Caco-2 (cell line): ENCODE measurements at regions not wholly inside any gene's neighbourhood (a gene's known extent, or its start where the extent isn't known, plus 50 kb on each side); places are given as distances from the start of the nearest gene placed in this dataset.

ENCODE experiments used
- BruUV-seq: library from RNA; stranded (reverse); fragments of 400-500 nt; replicated peaks from 2 replicates; lab custom pipeline; 2021; lab: Mats Ljungman, UMichigan
- CTCF ChIA-PET: fragments of 300-600 bp; sonication (Branson Sonifier 250); formaldehyde crosslinking; loops from one replicate; lab custom pipeline; 2022; ENCODE audit warnings: antibody characterized with exemption; lab: Charles Lee
- POLR2A ChIA-PET: fragments of 300-600 bp; sonication (Branson Sonifier 250); formaldehyde crosslinking; loops from one replicate; lab custom pipeline; 2022; ENCODE audit warnings: antibody characterized with exemption; lab: Charles Lee
- DNase-seq, 2 experiments: peaks; one replicate each; pipeline versions ENCODE4 v3.0.0 to v3.0.0-alpha.2; 2020 to 2022
- H3K27me3 ChIP-seq: replicated peaks from 2 replicates; pipeline ENCODE4 v1.6.0; 2011; ENCODE audit warnings: low read length; ENCODE audit not compliant: control insufficient read depth, insufficient read depth
- H3K36me3 ChIP-seq: 2 replicates; pipeline ENCODE4 v1.5.1; 2011; ENCODE audit warnings: low read length; ENCODE audit not compliant: control insufficient read depth, insufficient read depth
- H3K4me1 ChIP-seq: fragments of 250-450 bp; sonication (Bioruptor Pico); 2 replicates; pipeline ENCODE4 v1.5.1; 2020; ENCODE audit warnings: mild to moderate bottlenecking
- H3K4me3 ChIP-seq: 2 replicates; pipeline ENCODE4 v1.5.1; 2011; ENCODE audit warnings: low read depth, mild to moderate bottlenecking, control low read depth, low read length
- H3K9me3 ChIP-seq: fragments of 250-450 bp; sonication (Bioruptor Pico); 2 replicates; pipeline ENCODE4 v1.5.1; 2020; ENCODE audit warnings: mild to moderate bottlenecking, moderate library complexity
- H3K27ac Mint-ChIP-seq: one replicate; pipeline ENCODE4 v1.8.0; 2022; ENCODE audit warnings: mixed read lengths; ENCODE audit not compliant: unreplicated experiment
- H3K27me3 Mint-ChIP-seq: one replicate; pipeline ENCODE4 v1.8.0; 2022; ENCODE audit warnings: mixed read lengths; ENCODE audit not compliant: insufficient read depth, unreplicated experiment
- H3K36me3 Mint-ChIP-seq: one replicate; pipeline ENCODE4 v1.8.0; 2022; ENCODE audit warnings: mild to moderate bottlenecking, mixed read lengths; ENCODE audit not compliant: insufficient read depth, unreplicated experiment
- H3K4me1 Mint-ChIP-seq: one replicate; pipeline ENCODE4 v1.8.0; 2022; ENCODE audit warnings: low read depth, mixed read lengths; ENCODE audit not compliant: unreplicated experiment
- H3K4me3 Mint-ChIP-seq: one replicate; pipeline ENCODE4 v1.8.0; 2022; ENCODE audit warnings: mild to moderate bottlenecking, moderate library complexity, mixed read lengths; ENCODE audit not compliant: unreplicated experiment
- H3K9me3 Mint-ChIP-seq: one replicate; pipeline ENCODE4 v1.8.0; 2022; ENCODE audit warnings: mixed read lengths; ENCODE audit not compliant: unreplicated experiment
- intact Hi-C: fragments of 100-400 bp; cut with micrococcal nuclease; formaldehyde crosslinking; loops from one replicate; pipeline ENCODE4 v1.10.0; 2022; ENCODE audit not compliant: unreplicated experiment
- TF ChIP-seq, protein P1 (sequence below), 2 experiments: fragments of 200-600 bp in 1 of 2; IDR thresholded peaks; 1 replicate in 1 of 2; 2 replicates in 1 of 2; pipeline versions ENCODE4 v1.5.1 to v1.8.0; 2011 to 2022; ENCODE audit warnings: antibody characterized with exemption in 1 of 2, control low read depth in 1 of 2, inconsistent platforms in 1 of 2, low read depth in 1 of 2, low read length in 1 of 2, mild to moderate bottlenecking in 1 of 2, moderate library complexity in 1 of 2; ENCODE audit not compliant: insufficient read depth in 1 of 2, severe bottlenecking in 1 of 2, unreplicated experiment in 1 of 2

DNA sequence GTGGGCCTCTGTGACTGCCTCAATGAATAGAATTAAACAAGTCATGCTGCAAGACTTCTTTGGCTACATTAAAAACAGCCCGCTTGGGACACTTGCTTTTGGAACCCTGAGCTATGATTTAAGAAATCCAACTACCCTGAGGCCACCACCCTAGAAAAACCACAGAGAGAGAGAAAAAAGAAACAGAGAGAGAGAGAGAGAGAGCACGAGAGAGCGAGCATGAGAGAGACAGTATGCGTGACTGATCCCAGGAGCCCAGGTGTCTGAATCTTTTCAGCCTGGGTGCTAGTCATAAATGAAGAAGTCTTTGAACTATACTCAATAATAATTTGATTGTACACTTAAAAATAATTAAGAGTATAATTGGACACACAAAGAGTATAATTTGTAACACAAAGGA is 123.1 kb upstream of the FREM1 start:
- ChIA-PET POLR2A (no interaction called here), CTCF (no interaction called here)
- Mint-ChIP-seq H3K36me3 (no peaks in the 10 kb centered on the region), H3K4me3 (no peak overlapping the region), H3K9me3 (peaks cover 4% of the 10 kb centered on the region), H3K27ac (no peak overlapping the region), H3K4me1 (no peaks in the 10 kb centered on the region), H3K27me3 (no peaks in the 10 kb centered on the region)
- intact Hi-C loops, result no loop called here
- no peaks in the 10 kb centered on the region for H3K27me3 ChIP-seq
- no peak overlapping the region for H3K4me3 ChIP-seq
- H3K9me3 ChIP-seq, result no peaks in the 10 kb centered on the region
- DNase-seq, result no peak
- TF ChIP-seq, protein P1, sequence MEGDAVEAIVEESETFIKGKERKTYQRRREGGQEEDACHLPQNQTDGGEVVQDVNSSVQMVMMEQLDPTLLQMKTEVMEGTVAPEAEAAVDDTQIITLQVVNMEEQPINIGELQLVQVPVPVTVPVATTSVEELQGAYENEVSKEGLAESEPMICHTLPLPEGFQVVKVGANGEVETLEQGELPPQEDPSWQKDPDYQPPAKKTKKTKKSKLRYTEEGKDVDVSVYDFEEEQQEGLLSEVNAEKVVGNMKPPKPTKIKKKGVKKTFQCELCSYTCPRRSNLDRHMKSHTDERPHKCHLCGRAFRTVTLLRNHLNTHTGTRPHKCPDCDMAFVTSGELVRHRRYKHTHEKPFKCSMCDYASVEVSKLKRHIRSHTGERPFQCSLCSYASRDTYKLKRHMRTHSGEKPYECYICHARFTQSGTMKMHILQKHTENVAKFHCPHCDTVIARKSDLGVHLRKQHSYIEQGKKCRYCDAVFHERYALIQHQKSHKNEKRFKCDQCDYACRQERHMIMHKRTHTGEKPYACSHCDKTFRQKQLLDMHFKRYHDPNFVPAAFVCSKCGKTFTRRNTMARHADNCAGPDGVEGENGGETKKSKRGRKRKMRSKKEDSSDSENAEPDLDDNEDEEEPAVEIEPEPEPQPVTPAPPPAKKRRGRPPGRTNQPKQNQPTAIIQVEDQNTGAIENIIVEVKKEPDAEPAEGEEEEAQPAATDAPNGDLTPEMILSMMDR (IDR thresholded peaks at IDR 0.05; ENCODE audit: insufficient read depth in 1 of 2, low read depth in 1 of 2, low read length in 1 of 2, severe bottlenecking in 1 of 2, unreplicated experiment in 1 of 2), result no peak
- no peaks in the 10 kb centered on the region for H3K4me1 ChIP-seq
- H3K36me3 ChIP-seq, result no peaks in the 10 kb centered on the region
- BruUV-seq, result no TSS peak

DNA sequence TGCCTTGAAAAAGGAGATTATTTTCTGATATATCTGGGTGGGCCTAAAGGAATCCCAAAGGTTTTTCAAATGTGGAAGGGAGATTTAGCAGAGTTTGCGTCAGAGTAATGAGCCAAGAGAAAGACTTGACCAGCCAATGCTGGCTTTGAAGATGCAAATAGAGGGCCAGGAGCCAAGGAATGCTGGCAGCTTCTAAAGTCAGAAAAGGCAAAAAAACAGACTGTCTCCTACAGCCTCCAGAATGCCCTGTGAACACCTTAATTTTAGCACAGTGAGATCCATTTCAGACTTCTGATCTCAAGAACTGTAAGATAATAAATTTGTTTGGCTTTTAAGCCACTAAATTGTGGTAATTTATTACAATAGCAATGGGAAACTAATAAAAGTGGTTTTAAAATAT is 122.6 kb upstream of the FREM1 start:
- no peaks in the 10 kb centered on the region for H3K36me3 ChIP-seq
- DNase-seq, result no peak
- no peak overlapping the region for H3K27ac Mint-ChIP-seq
- TF ChIP-seq, protein P1 (IDR thresholded peaks at IDR 0.05; ENCODE audit: insufficient read depth in 1 of 2, low read depth in 1 of 2, low read length in 1 of 2, severe bottlenecking in 1 of 2, unreplicated experiment in 1 of 2), result no peak
- no peak overlapping the region for H3K4me3 Mint-ChIP-seq
- no peak overlapping the region for H3K4me3 ChIP-seq
- H3K27me3 Mint-ChIP-seq, result peaks cover 3% of the 10 kb centered on the region
- POLR2A ChIA-PET, result no interaction called here
- no peaks in the 10 kb centered on the region for H3K9me3 ChIP-seq
- no peaks in the 10 kb centered on the region for H3K4me1 ChIP-seq
- H3K4me1 Mint-ChIP-seq, result no peaks in the 10 kb centered on the region
- no peaks in the 10 kb centered on the region for H3K27me3 ChIP-seq
- intact Hi-C loops, result no loop called here
- H3K36me3 Mint-ChIP-seq, result no peaks in the 10 kb centered on the region
- no TSS peak for BruUV-seq
- H3K9me3 Mint-ChIP-seq, result peaks cover 8% of the 10 kb centered on the region
- CTCF ChIA-PET, result no interaction called here

DNA sequence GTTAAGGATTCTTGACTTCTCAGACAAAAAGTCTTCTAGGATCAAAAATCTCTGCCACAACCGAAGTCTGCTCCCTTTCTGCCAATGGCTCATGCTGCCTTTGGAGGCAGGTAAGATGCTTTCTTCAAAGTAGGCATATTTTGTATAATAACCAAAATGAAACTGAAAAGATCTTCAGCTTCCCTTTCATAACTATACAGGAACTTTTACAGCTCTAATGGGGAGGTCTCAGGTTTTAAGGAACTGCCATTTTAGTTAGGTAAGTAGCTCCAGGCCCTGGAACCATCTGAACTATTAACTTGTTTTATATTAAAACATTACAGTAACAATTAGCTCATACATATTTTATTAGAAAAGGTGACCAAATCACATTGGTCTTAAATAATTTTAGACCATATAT is 110.9 kb upstream of the FREM1 start:
- Histone ChIP-seq H3K36me3 (no peaks in the 10 kb centered on the region), H3K4me3 (no peak overlapping the region), H3K4me1 (peaks cover 4% of the 10 kb centered on the region; the same call in 1 of the 2 replicates), H3K9me3 (no peaks in the 10 kb centered on the region), H3K27me3 (no peaks in the 10 kb centered on the region)
- intact Hi-C loops, result no loop called here
- no peaks in the 10 kb centered on the region for H3K4me1 Mint-ChIP-seq
- ChIA-PET CTCF (no interaction called here), POLR2A (no interaction called here)
- no peak overlapping the region for H3K4me3 Mint-ChIP-seq
- DNase-seq, result no peak
- no peaks in the 10 kb centered on the region for H3K36me3 Mint-ChIP-seq
- H3K27ac Mint-ChIP-seq, result no peak overlapping the region
- BruUV-seq, result no TSS peak
- H3K27me3 Mint-ChIP-seq, result peaks cover 3% of the 10 kb centered on the region
- H3K9me3 Mint-ChIP-seq, result no peaks in the 10 kb centered on the region
- TF ChIP-seq, protein P1 (IDR thresholded peaks at IDR 0.05; ENCODE audit: insufficient read depth in 1 of 2, low read depth in 1 of 2, low read length in 1 of 2, severe bottlenecking in 1 of 2, unreplicated experiment in 1 of 2), result no peak
